IMR-90 (cell line): ENCODE measurements at regions not wholly inside any gene's neighbourhood (a gene's known extent, or its start where the extent isn't known, plus 50 kb on each side); places are given as distances from the start of the nearest gene placed in this dataset.
A peak's percentile ranks its signal among the peaks of the same experiment; 100 is the strongest.

ENCODE experiments used
- ATAC-seq: fragments of 200-7000 bp; cut with Tn5 transposase; 2 replicates; pipeline ENCODE4 v1.9.1; 2020; ENCODE audit warnings: low read depth, mild to moderate bottlenecking, moderate library complexity
- BruUV-seq: library from RNA; stranded (reverse); fragments of 400-500 nt; replicated peaks from 2 replicates; lab custom pipeline; 2021; lab: Mats Ljungman, UMichigan
- CTCF ChIA-PET: fragments of 300-600 bp; formaldehyde crosslinking; extraction: SDS; loops from one replicate; lab custom pipeline; 2021; ENCODE audit warnings: antibody characterized with exemption; lab: Yijun Ruan, JAX
- POLR2A ChIA-PET: fragments of 300-600 bp; sonication (Branson Sonifier 250); formaldehyde crosslinking; loops from one replicate; lab custom pipeline; 2022; ENCODE audit warnings: antibody characterized with exemption; ENCODE audit not compliant: unreplicated experiment; lab: Charles Lee
- DNase-seq: peaks from one replicate; pipeline ENCODE4 v3.0.0; 2013
- H2AFZ ChIP-seq: replicated peaks from 2 replicates; pipeline ENCODE3; 2013; ENCODE audit warnings: low read length, mild to moderate bottlenecking; ENCODE audit not compliant: poor library complexity
- H2AK5ac ChIP-seq: 2 replicates; pipeline ENCODE4 v1.6.1; 2013; ENCODE audit warnings: low read depth, low read length, inconsistent platforms
- H2AK9ac ChIP-seq: replicated peaks from 2 replicates; pipeline ENCODE3; 2013; ENCODE audit warnings: mild to moderate bottlenecking, low read depth, low read length, moderate library complexity; ENCODE audit not compliant: poor library complexity
- H2BK120ac ChIP-seq: 2 replicates; pipeline ENCODE4 v1.6.1; 2013; ENCODE audit warnings: low read depth, low read length, inconsistent platforms
- H2BK15ac ChIP-seq: 3 replicates; pipeline ENCODE4 v1.6.1; 2013; ENCODE audit warnings: low read depth, low read length, inconsistent platforms
- H2BK20ac ChIP-seq: 2 replicates; pipeline ENCODE4 v1.6.1; 2013; ENCODE audit warnings: low read depth, mild to moderate bottlenecking, inconsistent platforms, low read length, moderate library complexity
- H2BK5ac ChIP-seq: 2 replicates; pipeline ENCODE4 v1.6.1; 2013; ENCODE audit warnings: mild to moderate bottlenecking, low read depth, low read length, inconsistent platforms; ENCODE audit not compliant: poor library complexity, severe bottlenecking
- H3K14ac ChIP-seq: replicated peaks from 2 replicates; pipeline ENCODE4 v1.6.1; 2013; ENCODE audit warnings: low read depth, low read length, inconsistent platforms
- H3K18ac ChIP-seq: 2 replicates; pipeline ENCODE4 v1.6.1; 2013; ENCODE audit warnings: low read depth, low read length, control low read depth
- H3K23ac ChIP-seq: 2 replicates; pipeline ENCODE4 v1.6.1; 2013; ENCODE audit warnings: low read depth, low read length, inconsistent platforms
- H3K27ac ChIP-seq: 2 replicates; pipeline ENCODE4 v1.5.1; 2013; ENCODE audit warnings: mild to moderate bottlenecking, control low read depth, low read length; ENCODE audit not compliant: insufficient read depth
- H3K27me3 ChIP-seq: 2 replicates; pipeline ENCODE4 v1.6.1; 2013; ENCODE audit warnings: low read length; ENCODE audit not compliant: control insufficient read depth, insufficient read depth
- H3K36me3 ChIP-seq: 2 replicates; pipeline ENCODE4 v1.6.1; 2013; ENCODE audit warnings: low read length, mixed read lengths; ENCODE audit not compliant: control insufficient read depth, insufficient read depth
- H3K4ac ChIP-seq: 2 replicates; pipeline ENCODE4 v1.6.1; 2013; ENCODE audit warnings: low read depth, low read length, inconsistent platforms
- H3K4me1 ChIP-seq: 2 replicates; pipeline ENCODE4 v1.6.1; 2013; ENCODE audit warnings: low read length, mixed read lengths; ENCODE audit not compliant: control insufficient read depth, insufficient read depth
- H3K4me2 ChIP-seq: 2 replicates; pipeline ENCODE4 v1.6.1; 2013; ENCODE audit warnings: low read depth, mild to moderate bottlenecking, control low read depth, low read length, moderate library complexity
- H3K4me3 ChIP-seq: 2 replicates; pipeline ENCODE4 v1.5.1; 2013; ENCODE audit warnings: low read depth, mild to moderate bottlenecking, control low read depth, low read length, moderate library complexity; ENCODE audit not compliant: insufficient read depth
- H3K56ac ChIP-seq: 2 replicates; pipeline ENCODE4 v1.6.1; 2013; ENCODE audit warnings: low read length, inconsistent platforms; ENCODE audit not compliant: insufficient read depth; ENCODE audit errors: extremely low read depth
- H3K79me1 ChIP-seq, 2 experiments: 2 replicates each; pipeline ENCODE4 v1.6.1; 2013; ENCODE audit warnings: low read length in 2 of 2, inconsistent platforms in 1 of 2, low read depth in 1 of 2
- H3K9ac ChIP-seq: 2 replicates; pipeline ENCODE4 v1.6.1; 2013; ENCODE audit warnings: low read depth, low read length, control low read depth
- H3K9me1 ChIP-seq: 2 replicates; pipeline ENCODE4 v1.6.1; 2013; ENCODE audit warnings: low read length, inconsistent platforms; ENCODE audit not compliant: insufficient read depth
- H3K9me3 ChIP-seq: 2 replicates; pipeline ENCODE4 v1.6.1; 2013; ENCODE audit warnings: low read length; ENCODE audit not compliant: control insufficient read depth, insufficient read depth
- H4K20me1 ChIP-seq: 2 replicates; pipeline ENCODE4 v1.6.1; 2013; ENCODE audit warnings: low read length, inconsistent platforms; ENCODE audit not compliant: insufficient read depth
- H4K5ac ChIP-seq: 2 replicates; pipeline ENCODE4 v1.6.1; 2013; ENCODE audit warnings: mild to moderate bottlenecking, low read depth, low read length, control low read depth
- H4K8ac ChIP-seq, 2 experiments: 2 replicates each; pipeline ENCODE4 v1.6.1; 2013; ENCODE audit warnings: low read depth in 2 of 2, low read length in 2 of 2, control low read depth in 1 of 2, inconsistent platforms in 1 of 2
- H4K91ac ChIP-seq: 2 replicates; pipeline ENCODE4 v1.6.1; 2013; ENCODE audit warnings: low read depth, low read length, inconsistent platforms; ENCODE audit not compliant: insufficient read depth
- BHLHE40 ChIP-seq: fragments of 150-350 bp; IDR thresholded peaks from 2 replicates; pipeline ENCODE4 v1.6.1; 2016; ENCODE audit warnings: mild to moderate bottlenecking, low read depth, low read length
- CEBPB ChIP-seq: IDR thresholded peaks from 2 replicates; pipeline ENCODE4 v1.6.1; 2012; ENCODE audit warnings: low read depth, low read length, improper control_type of control experiment
- CHD1 ChIP-seq: IDR thresholded peaks from 2 replicates; pipeline ENCODE4 v1.6.1; 2012; ENCODE audit warnings: low read depth, low read length, improper control_type of control experiment
- FOS ChIP-seq: fragments of 150-350 bp; IDR thresholded peaks from 2 replicates; pipeline ENCODE4 v1.6.1; 2016; ENCODE audit warnings: low read depth, low read length
- MAZ ChIP-seq: IDR thresholded peaks from 2 replicates; pipeline ENCODE4 v1.6.1; 2012; ENCODE audit warnings: low read depth, mild to moderate bottlenecking, low read length, improper control_type of control experiment, moderate library complexity, borderline replicate concordance
- MXI1 ChIP-seq: IDR thresholded peaks from 2 replicates; pipeline ENCODE4 v1.6.1; 2012; ENCODE audit warnings: low read depth, mild to moderate bottlenecking, low read length, moderate library complexity, borderline replicate concordance
- NFE2L2 ChIP-seq: fragments of 150-350 bp; IDR thresholded peaks from 2 replicates; pipeline ENCODE4 v1.6.1; 2016; ENCODE audit warnings: low read depth, mild to moderate bottlenecking, low read length
- POLR2A ChIP-seq: IDR thresholded peaks from 2 replicates; pipeline ENCODE4 v1.6.1; 2012; ENCODE audit warnings: mild to moderate bottlenecking, low read depth, low read length
- RAD21 ChIP-seq: IDR thresholded peaks from 2 replicates; pipeline ENCODE4 v1.6.1; 2012; ENCODE audit warnings: low read length, improper control_type of control experiment
- RCOR1 ChIP-seq: IDR thresholded peaks from 2 replicates; pipeline ENCODE4 v1.6.1; 2012; ENCODE audit warnings: mild to moderate bottlenecking, low read length, improper control_type of control experiment; ENCODE audit not compliant: insufficient replicate concordance
- SMC3 ChIP-seq: fragments of 150-350 bp; IDR thresholded peaks from 2 replicates; pipeline ENCODE4 v1.6.1; 2016; ENCODE audit warnings: low read depth, mild to moderate bottlenecking, antibody characterized with exemption, low read length, moderate library complexity
- WGBS, 2 experiments: methylation state at CpG; one replicate each; pipeline versions ENCODE4 v1.1.5 to v1.1.7; 2013; ENCODE audit warnings: missing lambda C conversion rate in 2 of 2; ENCODE audit not compliant: insufficient read length in 1 of 2; ENCODE audit errors: extremely low coverage in 2 of 2; 5-methylcytosine and 5-hydroxymethylcytosine counted together
- dilution Hi-C: fragments of 300-500 bp; cut with HindIII; formaldehyde crosslinking; loops from one replicate; pipeline ENCODE4 v1.14.3; 2018; ENCODE audit warnings: low sequenced_read_pairs; ENCODE audit not compliant: unreplicated experiment
- in situ Hi-C: fragments of 300-500 bp; cut with MboI; formaldehyde crosslinking; loops from 3 replicates; pipeline ENCODE4 v1.14.3; 2019; ENCODE audit warnings: low sequenced_read_pairs, inconsistent platforms, mixed read lengths
- intact Hi-C: fragments of 100-400 bp; cut with micrococcal nuclease; formaldehyde crosslinking; loops from 2 replicates; pipeline ENCODE4 v1.10.0; 2022
- TF ChIP-seq, protein P1 (sequence below): conservative IDR thresholded peaks from 2 replicates; pipeline ENCODE4 v1.5.1; 2012; ENCODE audit warnings: mild to moderate bottlenecking, low read depth, low read length, improper control_type of control experiment
- TF ChIP-seq, protein P2 (sequence below): fragments of 150-350 bp; IDR thresholded peaks from 2 replicates; pipeline ENCODE4 v1.6.1; 2017; ENCODE audit warnings: mild to moderate bottlenecking, antibody characterized with exemption, low read length, low read depth

DNA sequence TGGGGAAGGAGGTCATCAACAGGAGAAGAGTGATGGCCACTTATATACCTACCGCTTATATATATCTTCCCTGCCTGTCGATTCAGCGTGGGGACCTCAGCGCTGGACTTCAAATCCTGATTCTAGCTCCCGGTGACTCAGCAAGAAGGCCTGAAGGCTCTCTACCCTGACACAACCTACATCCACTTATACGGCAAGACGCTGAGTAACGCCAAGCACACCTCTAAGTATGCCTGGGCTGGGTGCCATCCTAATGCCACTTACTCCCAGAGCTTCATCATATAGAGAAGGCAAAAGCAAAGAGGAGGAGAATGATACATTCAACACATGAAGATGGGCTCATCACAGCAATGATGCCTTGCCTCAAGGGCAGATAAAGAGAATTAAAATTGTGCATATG, 198.3 kb downstream of the CHIC2 start:
- no peak overlapping the region for H3K27ac ChIP-seq
- no peaks in the 10 kb centered on the region for H3K79me1 ChIP-seq
- H3K9ac ChIP-seq: no peak overlapping the region
- H2AFZ ChIP-seq: no peak overlapping the region
- H3K4me3 ChIP-seq: no peak overlapping the region
- no peak overlapping the region for H3K4me2 ChIP-seq
- H4K8ac ChIP-seq: no peak overlapping the region
- no peak for ATAC-seq
- no peak overlapping the region for H4K91ac ChIP-seq
- H3K4ac ChIP-seq: no peak overlapping the region
- H4K20me1 ChIP-seq: no peaks in the 10 kb centered on the region
- dilution Hi-C loops (no loop called here), in situ Hi-C loops (no loop called here), intact Hi-C loops (no loop called here)
- ChIA-PET POLR2A (no interaction called here), CTCF (no interaction called here)
- H3K18ac ChIP-seq: no peak overlapping the region
- peaks cover 15% of the 10 kb centered on the region for H3K4me1 ChIP-seq
- peaks cover 2% of the 10 kb centered on the region; the same call in 1 of the 2 replicates for H3K9me1 ChIP-seq
- TF ChIP-seq CHD1: no peak
- TF ChIP-seq NFE2L2: no peak
- TF ChIP-seq MXI1: no peak
- TF ChIP-seq POLR2A: no peak
- no peak for TF ChIP-seq SMC3
- TF ChIP-seq CEBPB: no peak
- TF ChIP-seq MAZ: no peak
- TF ChIP-seq BHLHE40: no peak
- TF ChIP-seq RCOR1: no peak
- TF ChIP-seq, protein P1, sequence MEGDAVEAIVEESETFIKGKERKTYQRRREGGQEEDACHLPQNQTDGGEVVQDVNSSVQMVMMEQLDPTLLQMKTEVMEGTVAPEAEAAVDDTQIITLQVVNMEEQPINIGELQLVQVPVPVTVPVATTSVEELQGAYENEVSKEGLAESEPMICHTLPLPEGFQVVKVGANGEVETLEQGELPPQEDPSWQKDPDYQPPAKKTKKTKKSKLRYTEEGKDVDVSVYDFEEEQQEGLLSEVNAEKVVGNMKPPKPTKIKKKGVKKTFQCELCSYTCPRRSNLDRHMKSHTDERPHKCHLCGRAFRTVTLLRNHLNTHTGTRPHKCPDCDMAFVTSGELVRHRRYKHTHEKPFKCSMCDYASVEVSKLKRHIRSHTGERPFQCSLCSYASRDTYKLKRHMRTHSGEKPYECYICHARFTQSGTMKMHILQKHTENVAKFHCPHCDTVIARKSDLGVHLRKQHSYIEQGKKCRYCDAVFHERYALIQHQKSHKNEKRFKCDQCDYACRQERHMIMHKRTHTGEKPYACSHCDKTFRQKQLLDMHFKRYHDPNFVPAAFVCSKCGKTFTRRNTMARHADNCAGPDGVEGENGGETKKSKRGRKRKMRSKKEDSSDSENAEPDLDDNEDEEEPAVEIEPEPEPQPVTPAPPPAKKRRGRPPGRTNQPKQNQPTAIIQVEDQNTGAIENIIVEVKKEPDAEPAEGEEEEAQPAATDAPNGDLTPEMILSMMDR: no peak
- TF ChIP-seq, protein P2, sequence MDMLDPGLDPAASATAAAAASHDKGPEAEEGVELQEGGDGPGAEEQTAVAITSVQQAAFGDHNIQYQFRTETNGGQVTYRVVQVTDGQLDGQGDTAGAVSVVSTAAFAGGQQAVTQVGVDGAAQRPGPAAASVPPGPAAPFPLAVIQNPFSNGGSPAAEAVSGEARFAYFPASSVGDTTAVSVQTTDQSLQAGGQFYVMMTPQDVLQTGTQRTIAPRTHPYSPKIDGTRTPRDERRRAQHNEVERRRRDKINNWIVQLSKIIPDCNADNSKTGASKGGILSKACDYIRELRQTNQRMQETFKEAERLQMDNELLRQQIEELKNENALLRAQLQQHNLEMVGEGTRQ: no peak
- no peak for TF ChIP-seq FOS
- no peak for TF ChIP-seq RAD21
- H3K36me3 ChIP-seq: no peaks in the 10 kb centered on the region
- 100% methylated on average over 3 of the region's 8 CpGs; no CpG with 5 or more reads in 1 of the 2 experiments for WGBS, 2 experiments
- H2AK5ac ChIP-seq: 0 out of 2 replicates have a peak overlapping the region, but pooled peaks have one; percentile 21
- no peak overlapping the region for H2BK120ac ChIP-seq
- no peak overlapping the region for H2AK9ac ChIP-seq
- H2BK20ac ChIP-seq: no peak overlapping the region
- BruUV-seq: no TSS peak
- no peak for DNase-seq
- H4K5ac ChIP-seq: no peak overlapping the region
- 0 out of 3 replicates have a peak overlapping the region, but pooled peaks have one; percentile 33 for H2BK15ac ChIP-seq
- no peak overlapping the region for H3K56ac ChIP-seq
- H2BK5ac ChIP-seq: no peak overlapping the region
- no peaks in the 10 kb centered on the region for H3K27me3 ChIP-seq
- no peaks in the 10 kb centered on the region for H3K9me3 ChIP-seq
- no peak overlapping the region for H3K23ac ChIP-seq
- H3K14ac ChIP-seq: no peak overlapping the region
